Small intestine (tissue), 7 donors: ENCODE measurements at regions not wholly inside any gene's neighbourhood (a gene's known extent, or its start where the extent isn't known, plus 50 kb on each side); places are given as distances from the start of the nearest gene placed in this dataset.
A peak's percentile ranks its signal among the peaks of the same experiment; 100 is the strongest.

Experiments
- DNase-seq, 2 donors: peaks; one replicate each; pipeline versions ENCODE4 v3.0.0 to v3.0.0-alpha.2; 2013
- FAIRE-seq: peaks from 2 replicates; lab custom pipeline; 2012; peaks lifted over from hg19 to GRCh38; lab: Jason Lieb, UNC
- H3K27ac ChIP-seq, 3 donors: one replicate each; pipeline ENCODE4 v1.5.1; 2013; ENCODE audit warnings: low read length in 2 of 3, mild to moderate bottlenecking in 2 of 3, control low read depth in 1 of 3, inconsistent platforms in 1 of 3, low read depth in 1 of 3, moderate library complexity in 1 of 3
- H3K27me3 ChIP-seq, 3 donors: one replicate each; pipeline ENCODE4 v1.6.1; 2013; ENCODE audit warnings: low read length in 3 of 3, inconsistent platforms in 1 of 3; ENCODE audit not compliant: control insufficient read depth in 3 of 3, insufficient read depth in 3 of 3
- H3K36me3 ChIP-seq, 3 donors: one replicate each; pipeline ENCODE4 v1.6.1; 2013; ENCODE audit warnings: low read length in 3 of 3, inconsistent platforms in 1 of 3, low read depth in 1 of 3, mild to moderate bottlenecking in 1 of 3, moderate library complexity in 1 of 3; ENCODE audit not compliant: control insufficient read depth in 3 of 3, insufficient read depth in 2 of 3
- H3K4me1 ChIP-seq, 3 donors: one replicate each; pipeline ENCODE4 v1.6.1; 2013; ENCODE audit warnings: low read length in 2 of 3, inconsistent platforms in 1 of 3, low read depth in 1 of 3, mild to moderate bottlenecking in 1 of 3, moderate library complexity in 1 of 3; ENCODE audit not compliant: control insufficient read depth in 3 of 3, insufficient read depth in 2 of 3
- H3K4me3 ChIP-seq, 3 donors: one replicate each; pipeline ENCODE4 v1.5.1; 2013; ENCODE audit warnings: low read length in 3 of 3, control low read depth in 1 of 3, inconsistent platforms in 1 of 3, low read depth in 1 of 3, mild to moderate bottlenecking in 1 of 3, moderate library complexity in 1 of 3
- H3K9me3 ChIP-seq, 2 donors: one replicate each; pipeline ENCODE4 v1.6.1; 2013; ENCODE audit warnings: low read depth in 1 of 2, low read length in 1 of 2; ENCODE audit not compliant: control insufficient read depth in 2 of 2, insufficient read depth in 1 of 2
- WGBS, 3 donors: extraction: QIAGEN DNeasy Blood & Tissue Kit; methylation state at CpG; one replicate each; pipeline ENCODE4 v1.1.7; 2013; 5-methylcytosine and 5-hydroxymethylcytosine counted together
- donor health status: healthy with polysubstance abuse.
- donor health status: control.
- donor health status: control.
- donor health status: Bipolar disorder and iron deficiency.
- donor health status: healthy.

DNA sequence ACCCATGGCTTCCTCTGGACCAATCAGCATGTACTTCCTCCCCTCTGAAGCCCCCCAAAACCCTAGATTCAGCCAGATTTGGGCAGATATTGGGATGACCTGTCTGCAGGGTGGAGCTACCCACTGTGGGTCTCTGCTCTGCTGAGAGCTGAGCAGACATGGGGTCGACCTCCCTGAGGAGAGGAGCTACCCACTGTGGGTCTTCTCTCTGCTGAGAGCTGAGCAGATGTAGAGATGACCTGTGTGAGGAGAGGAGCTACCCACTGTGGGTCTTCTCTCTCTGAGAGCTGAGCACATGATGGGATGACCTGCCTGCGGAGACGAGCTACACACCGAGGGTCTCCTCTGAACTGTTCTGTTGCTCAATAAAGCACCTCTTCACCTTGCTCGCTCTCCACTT is 89.6 kb downstream of the CAVIN4 start:
- Histone ChIP-seq H3K27ac (no peak overlapping the region), H3K27me3 (peaks cover 0 to 2% (median 0%) of the 10 kb centered on the region in 3 donors), H3K9me3 (no peaks in the 10 kb centered on the region), H3K36me3 (no peaks in the 10 kb centered on the region), H3K4me1 (no peaks in the 10 kb centered on the region), H3K4me3 (no peak overlapping the region)
- DNase-seq: no peak
- WGBS, 3 donors: 73 to 93% (median 79%) methylated on average over 5 of the region's 5 CpGs
- no peak for FAIRE-seq

DNA sequence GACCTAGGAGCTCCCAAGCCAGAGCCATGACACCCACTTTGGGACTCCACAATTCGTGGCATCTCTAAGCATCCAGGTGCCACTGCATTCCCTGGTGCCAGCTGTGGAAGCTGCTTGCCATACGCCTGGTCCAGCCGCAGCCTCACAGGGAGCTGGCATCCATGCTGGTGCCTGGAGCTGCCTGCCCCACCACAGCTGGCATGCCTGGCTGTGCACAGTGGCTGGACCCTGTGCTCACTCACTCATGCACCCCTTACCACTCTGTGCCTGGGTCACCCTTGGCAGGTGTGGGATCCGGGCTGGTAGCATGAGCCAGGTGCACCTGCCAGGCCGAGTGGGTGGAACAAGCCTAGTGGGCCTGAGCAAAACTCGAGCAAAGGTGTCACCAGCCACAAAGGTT is 90.1 kb downstream of the CAVIN4 start:
- Histone ChIP-seq H3K27ac (no peak overlapping the region), H3K9me3 (no peaks in the 10 kb centered on the region), H3K27me3 (peaks cover 0 to 2% (median 0%) of the 10 kb centered on the region in 3 donors), H3K4me1 (no peaks in the 10 kb centered on the region), H3K36me3 (no peaks in the 10 kb centered on the region), H3K4me3 (no peak overlapping the region)
- WGBS, 3 donors: 66 to 89% (median 74%) methylated on average over 6 of the region's 6 CpGs
- DNase-seq (no peak), FAIRE-seq (no peak)

DNA sequence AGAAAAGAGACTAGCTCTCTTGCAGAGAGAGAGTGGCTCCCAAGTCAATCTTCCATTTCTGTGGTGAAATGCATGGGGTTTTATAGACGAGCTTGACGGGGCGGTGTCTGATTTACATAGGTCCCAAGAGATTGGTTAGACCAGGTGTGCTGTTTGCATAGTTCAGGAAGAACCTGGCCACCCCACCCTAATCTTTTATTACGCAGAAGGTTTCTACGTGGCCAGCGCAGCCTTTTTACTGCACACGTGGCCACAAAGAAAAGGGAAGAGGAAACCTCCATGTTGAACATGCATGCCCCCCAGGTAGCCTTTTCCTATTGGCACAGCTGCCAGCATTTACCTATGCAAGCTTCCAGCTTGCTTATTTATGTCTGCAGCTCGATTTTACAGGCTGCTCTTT is 92.1 kb downstream of the CAVIN4 start:
- Histone ChIP-seq H3K27ac (no peak overlapping the region), H3K36me3 (no peaks in the 10 kb centered on the region), H3K9me3 (no peaks in the 10 kb centered on the region), H3K4me1 (no peaks in the 10 kb centered on the region), H3K27me3 (peaks cover 0 to 2% (median 0%) of the 10 kb centered on the region in 3 donors), H3K4me3 (no peak overlapping the region)
- 53 to 62% (median 56%) methylated on average over 8 of the region's 8 CpGs for WGBS, 3 donors
- DNase-seq: no peak
- no peak for FAIRE-seq

DNA sequence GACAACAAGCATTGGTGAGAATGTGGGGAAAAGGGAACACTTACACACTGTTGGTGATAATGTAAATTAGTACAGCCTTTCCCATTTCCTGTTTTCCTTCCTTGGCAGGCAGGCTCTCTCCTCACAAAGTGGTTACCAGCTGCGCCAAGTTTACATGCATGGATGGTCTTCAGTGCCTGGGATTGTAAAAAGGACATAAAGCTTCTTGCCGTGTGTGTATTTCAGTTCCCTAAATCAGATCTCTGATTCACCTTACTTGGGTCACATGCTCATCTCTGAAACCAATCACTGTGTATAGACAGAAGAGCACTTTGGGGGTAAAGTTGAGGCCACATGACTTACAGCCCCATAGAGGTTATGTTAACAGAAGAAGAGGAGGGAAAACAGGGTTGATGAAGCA is 92.8 kb downstream of the CAVIN4 start:
- H3K36me3 ChIP-seq: no peaks in the 10 kb centered on the region
- WGBS, 3 donors: 44 to 68% (median 58%) methylated on average over 2 of the region's 2 CpGs
- peak in 1 of 2 donors; percentile 1 for DNase-seq
- peaks cover 0 to 2% (median 0%) of the 10 kb centered on the region in 3 donors for H3K27me3 ChIP-seq
- H3K9me3 ChIP-seq: no peaks in the 10 kb centered on the region
- FAIRE-seq: no peak
- H3K4me3 ChIP-seq: no peak overlapping the region
- no peaks in the 10 kb centered on the region for H3K4me1 ChIP-seq
- no peak overlapping the region for H3K27ac ChIP-seq

DNA sequence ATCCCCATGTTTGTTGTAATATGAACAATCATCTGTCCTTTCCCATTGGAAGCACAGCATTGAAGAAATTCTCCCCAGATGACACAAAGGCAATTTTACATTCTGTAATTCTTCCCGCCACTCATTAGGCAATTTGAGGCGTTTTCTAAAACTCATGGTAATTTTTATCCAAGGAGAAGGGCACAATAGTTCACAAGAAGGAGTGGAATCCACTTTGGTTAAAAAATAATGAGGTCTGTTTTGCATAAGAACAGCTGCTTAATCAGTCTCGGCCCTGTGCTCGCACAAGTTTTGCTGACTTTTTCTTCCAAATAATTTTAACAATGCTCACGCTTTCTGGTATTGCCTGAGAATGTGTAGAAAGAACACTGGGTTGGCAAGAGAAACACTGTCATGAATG is 94.0 kb downstream of the CAVIN4 start:
- FAIRE-seq (no peak), DNase-seq (no peak)
- H3K9me3 ChIP-seq: no peaks in the 10 kb centered on the region
- no peak overlapping the region for H3K27ac ChIP-seq
- H3K4me1 ChIP-seq: no peaks in the 10 kb centered on the region
- 76 to 82% (median 79%) methylated on average over 5 of the region's 5 CpGs for WGBS, 3 donors
- H3K4me3 ChIP-seq: no peak overlapping the region
- no peaks in the 10 kb centered on the region for H3K36me3 ChIP-seq
- H3K27me3 ChIP-seq: peaks cover 0 to 2% (median 0%) of the 10 kb centered on the region in 3 donors

DNA sequence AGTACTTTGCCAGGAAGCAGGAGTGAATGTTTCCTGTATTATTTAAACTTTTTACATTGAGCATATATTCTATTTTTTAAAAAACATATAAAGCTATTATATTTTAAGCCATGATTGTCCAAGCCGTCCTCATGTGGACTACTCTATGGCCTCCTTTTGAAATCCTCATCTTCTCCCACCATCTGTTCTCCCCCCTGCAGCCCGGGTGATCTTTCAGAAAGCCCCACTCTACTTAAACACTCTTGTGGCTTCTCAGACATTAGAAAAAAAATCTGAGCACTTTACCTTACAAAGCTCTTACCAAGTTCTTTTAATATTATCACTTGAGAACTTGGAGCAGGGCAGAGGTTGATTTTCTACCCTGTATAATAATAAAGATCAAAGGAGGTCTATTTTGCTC is 95.4 kb downstream of the CAVIN4 start:
- H3K4me1 ChIP-seq: no peaks in the 10 kb centered on the region
- no peaks in the 10 kb centered on the region for H3K9me3 ChIP-seq
- 65 to 78% (median 73%) methylated on average over 2 of the region's 2 CpGs for WGBS, 3 donors
- H3K36me3 ChIP-seq: no peaks in the 10 kb centered on the region
- H3K27ac ChIP-seq: no peak overlapping the region
- DNase-seq: no peak
- no peak for FAIRE-seq
- H3K27me3 ChIP-seq: no peaks in the 10 kb centered on the region
- H3K4me3 ChIP-seq: no peak overlapping the region

DNA sequence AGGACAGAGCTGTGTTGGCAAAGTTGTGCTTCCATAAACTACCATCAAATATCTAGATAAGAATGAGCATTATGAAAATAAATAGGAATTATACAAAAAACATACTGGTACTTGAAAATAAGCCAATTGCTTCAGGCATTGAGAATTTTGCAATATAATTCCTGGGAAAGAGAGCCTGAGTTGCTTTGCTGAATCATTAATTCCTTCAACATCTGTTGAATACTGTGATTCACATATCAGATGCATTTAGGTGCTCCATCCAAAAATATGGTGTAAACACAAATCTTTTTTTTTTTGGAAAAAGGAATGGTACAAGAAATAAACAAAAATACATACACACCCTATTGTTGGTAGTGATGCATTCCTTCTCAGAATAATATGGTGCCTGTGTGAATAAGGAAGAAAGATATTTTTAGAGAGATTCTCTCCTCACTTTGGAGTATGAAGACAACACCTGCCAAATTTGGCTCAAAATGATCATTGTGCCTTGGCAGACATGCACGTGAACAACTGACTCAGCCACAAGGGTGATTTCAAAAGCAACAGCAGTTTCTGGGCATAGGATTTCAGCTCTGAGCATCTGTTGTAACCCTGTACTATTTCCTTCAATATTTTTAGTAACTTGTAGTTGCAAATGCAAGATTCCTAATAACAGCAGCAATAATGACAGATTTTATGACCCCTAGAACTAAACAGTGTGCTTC is 96.7 kb downstream of the CAVIN4 start:
- FAIRE-seq (no peak), DNase-seq (no peak)
- WGBS, 3 donors: 24 to 54% (median 50%) methylated on average over 1 of the region's 1 CpG
- Histone ChIP-seq H3K36me3 (no peaks in the 10 kb centered on the region), H3K4me1 (no peaks in the 10 kb centered on the region), H3K27me3 (no peaks in the 10 kb centered on the region), H3K4me3 (no peak overlapping the region), H3K9me3 (no peaks in the 10 kb centered on the region), H3K27ac (no peak overlapping the region)

DNA sequence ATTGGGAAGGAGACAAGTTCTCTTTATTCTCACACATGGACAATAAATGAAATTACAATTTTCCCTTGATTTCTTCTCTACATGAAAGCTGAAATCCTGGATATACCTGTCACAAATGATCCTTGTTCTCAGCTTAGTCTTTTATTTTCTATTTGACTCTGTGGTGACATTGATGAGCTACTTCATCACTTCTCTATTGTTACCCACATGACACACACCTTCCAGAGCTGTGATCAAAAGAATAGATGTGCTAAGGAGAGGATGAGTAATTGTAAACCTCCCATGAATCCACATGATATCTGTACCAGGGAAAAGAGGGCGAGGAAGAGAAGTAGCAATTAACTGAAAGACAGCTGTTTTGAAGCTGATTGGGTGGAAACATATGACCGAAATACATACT is 102.0 kb downstream of the CAVIN4 start:
- H3K9me3 ChIP-seq: no peaks in the 10 kb centered on the region
- WGBS, 3 donors: 58 to 70% (median 60%) methylated on average over 2 of the region's 2 CpGs

DNA sequence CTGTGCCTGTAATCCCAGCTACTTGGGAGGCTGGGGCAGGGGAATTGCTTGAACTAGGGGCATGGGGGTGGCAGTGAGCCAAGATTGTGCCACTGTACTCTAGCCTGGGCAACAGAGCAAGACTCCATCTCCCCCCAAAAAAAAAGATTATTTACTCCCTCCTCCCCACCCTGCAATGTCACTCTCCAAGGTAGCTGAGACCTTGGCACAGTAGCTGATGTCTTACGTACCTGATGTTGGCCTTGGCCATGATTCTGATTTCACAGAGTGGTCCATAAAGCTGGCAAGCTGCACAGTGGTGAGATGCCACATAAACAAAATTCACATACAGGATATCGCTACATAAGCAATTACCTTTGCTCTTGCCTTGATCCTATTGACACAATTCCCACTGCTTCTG is 108.5 kb downstream of the CAVIN4 start:
- no peaks in the 10 kb centered on the region for H3K9me3 ChIP-seq
- WGBS, 3 donors: 75 to 87% (median 79%) methylated on average over 2 of the region's 2 CpGs
- DNase-seq: no peak
- no peak overlapping the region for H3K4me3 ChIP-seq
- H3K27ac ChIP-seq: no peak overlapping the region
- no peaks in the 10 kb centered on the region for H3K36me3 ChIP-seq
- no peak for FAIRE-seq
- H3K27me3 ChIP-seq: no peaks in the 10 kb centered on the region
- H3K4me1 ChIP-seq: no peaks in the 10 kb centered on the region

More for the DNA sequence above, 102.0 kb downstream of the CAVIN4 start:
- H3K4me3 ChIP-seq: no peak overlapping the region
- no peak overlapping the region for H3K27ac ChIP-seq
- no peak for FAIRE-seq
- H3K4me1 ChIP-seq: no peaks in the 10 kb centered on the region
- DNase-seq: no peak
- no peaks in the 10 kb centered on the region for H3K36me3 ChIP-seq
- H3K27me3 ChIP-seq: no peaks in the 10 kb centered on the region
